ENCODE measurements at regions not wholly inside any gene's neighbourhood (a gene's known extent, or its start where the extent isn't known, plus 50 kb on each side); places are given as distances from the start of the nearest gene placed in this dataset.

DNA sequence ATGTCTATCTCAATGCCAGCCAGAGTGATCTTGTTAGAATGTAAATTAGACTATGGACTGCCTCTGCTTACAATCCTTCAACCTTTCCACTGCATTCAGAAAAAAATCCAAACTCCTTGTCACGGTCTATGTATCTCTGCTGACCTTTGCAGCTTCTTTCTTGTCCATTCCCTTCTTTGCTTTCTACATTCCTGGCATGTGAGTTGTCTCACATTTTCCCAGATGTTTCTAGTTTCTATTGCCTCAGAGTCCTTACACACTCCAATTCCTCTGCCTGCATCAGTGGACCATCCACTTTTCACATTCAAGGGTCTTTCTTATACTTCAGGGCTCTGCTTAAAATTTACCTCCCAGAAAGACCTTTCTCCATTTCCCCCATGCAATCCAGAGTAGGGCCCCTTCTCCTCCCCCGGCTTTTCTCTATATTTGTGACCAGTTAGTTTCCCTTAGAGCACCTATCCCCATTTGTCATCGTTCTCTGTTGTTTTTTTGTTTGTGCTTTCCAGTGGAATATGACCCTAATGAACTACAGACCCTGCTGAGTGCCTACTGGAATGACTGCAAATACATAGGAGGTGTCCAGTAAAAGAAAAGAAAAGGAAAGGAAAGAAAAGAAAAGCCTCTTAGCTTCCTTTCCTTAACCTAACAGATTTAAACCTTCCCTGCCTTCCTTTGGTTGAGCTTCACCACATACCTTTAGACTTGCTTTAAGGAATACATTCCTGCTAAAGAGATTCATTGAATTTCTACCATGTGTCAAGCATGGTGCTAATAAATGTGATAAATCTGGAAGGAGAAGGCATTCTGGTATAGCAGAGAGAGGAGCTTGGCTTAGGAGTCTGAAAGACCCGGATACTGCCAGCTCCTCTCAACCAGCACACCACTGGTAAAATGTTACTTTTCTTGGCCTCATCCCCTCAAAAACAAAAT lies 102.0 kb downstream of the DIRAS3 start:
- DNase-seq (ENCODE audit: low spot score): no peak

DNA sequence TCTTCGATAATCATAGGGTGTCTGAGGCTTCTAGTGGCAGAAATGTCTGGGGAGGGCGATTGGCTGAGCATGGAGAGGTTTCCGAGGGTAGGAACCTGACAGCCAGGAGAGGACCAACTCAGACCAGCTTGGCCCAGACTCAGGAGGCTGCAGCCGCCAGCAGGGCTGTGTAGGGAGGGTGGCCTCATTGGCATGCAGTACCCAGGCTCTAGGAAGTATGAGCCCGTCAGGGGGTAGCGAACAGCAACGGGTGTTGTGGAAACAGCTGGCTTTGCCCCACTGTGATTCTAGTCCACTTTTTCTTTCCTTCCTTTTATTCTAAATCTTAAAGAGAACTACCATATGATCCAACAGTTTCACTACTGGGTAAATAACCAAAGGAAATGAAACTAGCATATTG lies 103.3 kb downstream of the DIRAS3 start:
- no peak for DNase-seq (ENCODE audit: low spot score)

DNA sequence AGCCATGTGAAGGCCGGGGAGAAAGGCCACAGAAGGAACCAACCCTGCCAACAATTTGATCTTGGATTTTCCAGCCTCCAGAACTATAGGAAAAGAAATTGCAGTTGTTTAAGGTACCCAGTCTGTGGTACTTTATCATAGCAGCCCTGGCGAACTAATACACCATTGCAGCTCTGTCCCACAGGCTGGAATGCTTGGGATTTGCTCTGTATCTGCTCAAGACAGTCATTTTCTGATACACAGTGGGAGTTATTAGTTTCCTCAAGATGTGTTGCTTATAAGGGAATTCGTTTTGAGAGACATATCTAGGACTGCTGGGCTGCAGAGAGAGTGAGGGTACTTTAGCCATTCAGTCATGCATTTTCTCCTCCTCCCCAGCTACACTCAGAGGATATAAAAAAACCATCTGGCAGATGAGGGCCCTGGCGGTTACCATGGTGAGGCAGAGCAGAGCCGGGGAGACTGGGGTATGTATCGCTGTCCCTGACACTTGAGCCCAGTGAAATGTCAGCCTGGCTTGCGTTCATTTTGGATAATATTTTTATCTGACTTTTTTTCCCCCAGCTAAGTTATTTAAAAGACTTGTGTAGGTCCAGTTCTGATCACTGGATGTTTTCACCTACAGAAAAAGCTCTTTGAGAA lies 104.6 kb downstream of the DIRAS3 start:
- no peak for DNase-seq (ENCODE audit: low spot score)

DNA sequence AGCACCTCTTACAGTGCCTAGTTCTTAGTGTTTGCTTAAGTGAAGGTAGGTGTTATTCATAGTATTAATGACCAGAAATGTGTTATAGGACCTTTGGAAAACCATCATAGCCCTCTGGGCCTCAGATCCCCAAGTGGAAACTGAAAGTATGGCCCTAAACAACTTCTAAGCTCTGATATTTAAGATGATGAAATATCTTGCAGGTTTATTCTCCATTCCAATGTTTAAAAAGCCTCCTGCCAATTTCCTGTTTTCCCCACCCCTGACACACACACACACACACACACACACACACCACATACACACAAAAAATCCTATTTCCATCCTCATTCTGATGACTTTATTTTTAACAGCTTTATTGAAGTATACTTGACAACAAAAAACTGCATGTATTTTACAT lies 108.2 kb downstream of the DIRAS3 start:
- DNase-seq (ENCODE audit: low spot score): no peak

DNA sequence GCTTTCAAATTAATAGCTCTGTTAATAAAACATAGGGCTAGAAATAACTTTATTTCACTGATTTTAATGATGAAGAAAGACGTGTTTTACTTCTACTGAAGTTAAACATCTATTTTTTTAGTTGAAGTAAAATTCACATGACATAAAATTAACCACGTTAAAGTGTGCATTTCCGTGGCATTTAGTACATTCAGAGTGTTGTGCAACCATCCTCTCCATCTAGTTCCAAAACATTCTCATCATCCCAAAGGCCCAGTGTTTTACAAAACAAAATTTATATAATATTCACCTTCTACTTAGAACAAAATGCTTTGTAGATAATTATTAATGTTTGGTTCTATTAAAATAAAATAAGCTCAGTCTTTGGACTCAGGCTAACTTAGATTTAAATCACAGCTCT lies 108.5 kb upstream of the GNG12 start:
- no peak for DNase-seq (ENCODE audit: low spot score)

DNA sequence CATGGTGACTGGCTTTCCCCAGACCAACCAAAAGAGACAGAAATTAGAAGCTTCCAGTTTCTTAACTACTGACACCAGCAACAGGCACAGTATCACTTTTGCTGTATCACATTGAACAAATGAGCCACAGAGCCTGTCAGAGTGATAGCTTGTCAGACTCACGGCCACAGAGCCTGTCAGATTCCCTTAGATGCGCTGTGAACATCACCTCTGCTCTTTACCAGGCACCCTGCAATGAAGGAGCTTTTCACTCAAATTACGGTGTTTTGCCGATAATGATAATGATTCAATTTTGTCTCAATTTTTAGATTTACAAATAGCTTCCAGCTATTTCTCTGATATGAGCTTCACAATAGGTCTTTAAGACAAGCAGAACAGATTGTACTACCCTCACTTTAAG lies 107.9 kb upstream of the GNG12 start:
- no peak for DNase-seq (ENCODE audit: low spot score)

DNA sequence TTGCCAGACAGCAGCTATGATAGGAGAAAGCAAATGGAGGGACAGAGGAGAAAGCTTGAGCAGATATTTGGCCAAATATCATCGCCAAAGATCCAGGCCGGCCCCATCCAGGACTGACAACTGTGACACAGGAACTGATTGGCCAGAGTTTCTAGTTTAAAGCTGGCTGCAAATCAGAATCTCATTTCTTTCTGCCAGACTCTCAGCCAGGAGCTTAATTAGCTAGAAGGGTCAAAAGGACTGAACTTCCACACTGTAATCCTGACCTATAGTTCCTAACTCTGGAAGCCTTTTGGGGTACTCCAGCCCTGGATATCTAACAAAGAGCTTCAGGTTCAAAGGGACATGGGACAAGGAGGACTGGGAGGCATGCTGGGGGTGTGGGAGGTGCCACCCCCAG lies 106.7 kb upstream of the GNG12 start:
- DNase-seq (ENCODE audit: low spot score): no peak

DNA sequence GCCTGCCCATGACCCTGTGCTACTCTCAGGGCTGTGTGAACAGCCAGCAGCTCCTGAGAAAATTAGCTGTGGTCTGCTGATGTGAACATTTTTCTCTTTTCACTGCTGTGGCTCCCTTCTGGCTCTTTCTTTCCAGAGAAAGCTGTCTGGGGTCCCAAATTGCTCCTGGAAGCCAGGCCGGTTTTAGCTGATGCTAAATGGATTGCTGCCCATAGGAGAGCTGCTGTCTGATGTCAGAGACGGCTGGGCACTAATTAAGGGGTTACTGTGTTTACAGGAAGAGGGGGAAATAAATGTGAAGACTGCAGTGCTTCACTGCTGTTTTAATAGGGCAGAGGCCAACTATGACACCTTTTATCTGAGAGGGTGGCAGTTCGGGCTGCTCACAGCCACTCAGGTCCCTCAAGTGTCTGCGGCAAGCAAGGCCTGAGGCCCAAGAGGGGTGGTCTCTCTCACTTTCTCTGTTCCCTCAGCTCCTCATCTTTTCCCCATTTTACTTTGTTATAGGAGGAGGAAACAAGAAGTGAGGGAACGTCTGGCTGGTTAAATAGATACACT lies 106.0 kb upstream of the GNG12 start:
- DNase-seq (ENCODE audit: low spot score): no peak

DNA sequence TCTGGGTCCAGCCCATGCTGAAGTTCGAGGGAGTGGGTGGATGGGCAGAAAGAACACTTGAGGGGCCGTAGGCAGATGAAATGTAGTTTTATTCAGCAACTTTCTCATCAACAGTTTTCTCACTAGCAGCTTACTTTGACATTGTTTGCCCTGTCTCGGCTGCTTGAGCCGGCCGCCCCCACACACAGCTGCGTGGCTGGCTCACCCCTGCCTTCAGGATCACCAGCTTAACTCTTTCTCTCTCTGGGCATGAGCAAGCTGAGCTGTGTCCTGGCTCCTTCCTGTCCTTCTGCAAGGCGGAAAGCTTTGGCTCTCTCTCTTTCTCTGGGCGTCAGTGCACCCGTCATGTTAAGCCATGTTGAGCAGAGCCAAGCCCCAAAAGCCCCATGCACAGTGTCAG lies 104.4 kb upstream of the GNG12 start:
- DNase-seq (ENCODE audit: low spot score): no peak

DNA sequence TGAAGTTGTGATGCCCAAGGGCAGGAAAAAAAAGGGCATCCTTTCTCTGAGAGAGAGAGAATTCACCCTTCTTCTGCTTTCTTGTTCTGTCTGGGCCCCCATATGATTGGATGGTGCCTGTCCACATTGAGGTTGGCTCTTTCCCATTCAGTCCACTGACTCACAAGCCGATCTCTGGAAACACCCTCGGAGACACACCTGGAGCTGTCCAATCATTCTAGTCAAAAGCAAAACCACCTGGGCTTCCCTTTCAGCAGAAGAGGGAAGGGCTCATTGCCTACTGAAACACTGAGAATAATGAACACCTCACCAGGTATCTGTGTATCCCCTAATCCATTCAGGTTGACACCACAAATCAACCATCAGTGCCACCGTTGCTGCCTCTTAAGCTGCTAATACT lies 103.7 kb upstream of the GNG12 start:
- DNase-seq (ENCODE audit: low spot score): no peak

DNA sequence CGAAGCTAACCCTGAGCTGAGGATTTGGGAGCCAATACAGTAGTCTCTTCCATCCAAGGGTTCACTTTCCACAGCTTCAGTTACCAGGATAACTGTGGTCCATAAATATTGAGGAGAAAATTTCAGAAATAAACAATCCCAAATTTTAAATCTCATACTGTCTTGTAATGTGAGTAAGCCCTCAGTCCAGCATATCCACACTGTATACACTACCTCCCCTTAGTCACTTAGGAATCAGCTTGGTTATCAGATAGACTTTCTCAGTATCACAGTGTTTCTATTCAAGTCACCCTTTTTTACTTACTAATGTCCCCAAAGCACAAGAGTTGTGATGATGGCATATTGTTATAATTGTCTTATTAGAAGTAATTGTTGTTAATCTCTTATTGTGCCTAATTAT lies 102.3 kb upstream of the GNG12 start:
- no peak for DNase-seq (ENCODE audit: low spot score)

DNA sequence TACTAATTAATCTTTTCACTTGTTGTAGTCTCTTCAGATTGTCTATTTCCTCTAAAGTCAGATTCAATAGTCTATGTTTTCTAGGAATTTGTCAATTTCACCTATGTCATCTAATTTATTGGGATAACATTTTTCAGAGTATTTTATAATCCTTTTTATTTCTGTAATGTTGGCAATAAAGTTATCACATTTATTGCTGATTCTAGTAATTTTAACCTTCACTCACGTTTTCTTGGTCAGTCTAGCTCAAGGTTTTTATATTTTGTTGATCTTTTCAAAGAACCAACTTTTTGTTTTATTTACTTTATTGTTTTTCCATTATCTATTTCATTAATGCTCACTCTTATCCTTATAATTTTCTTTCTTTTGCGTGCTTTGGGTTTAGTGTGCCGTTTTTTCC lies 97.9 kb upstream of the GNG12 start:
- DNase-seq (ENCODE audit: low spot score): no peak

DNA sequence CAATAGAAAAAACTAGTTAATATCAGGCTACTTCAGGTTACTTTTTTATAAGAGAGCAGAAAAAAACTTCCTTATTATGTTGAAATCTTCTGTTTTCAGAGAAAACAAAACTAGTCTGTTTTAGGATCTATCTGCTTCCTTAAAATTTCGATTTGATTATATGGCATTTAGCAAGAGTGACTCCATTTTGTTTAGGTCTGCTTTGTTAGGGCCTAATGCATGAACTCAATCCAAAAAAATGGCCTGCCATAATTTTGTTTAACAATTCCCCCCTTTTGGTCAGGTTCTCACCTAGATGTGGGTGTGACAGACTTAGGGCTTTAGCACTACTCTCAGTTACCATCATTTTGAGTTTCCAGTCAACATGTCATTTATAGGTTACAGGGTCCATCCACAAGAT lies 89.8 kb upstream of the GNG12 start:
- no peak for DNase-seq (ENCODE audit: low spot score)

DNA sequence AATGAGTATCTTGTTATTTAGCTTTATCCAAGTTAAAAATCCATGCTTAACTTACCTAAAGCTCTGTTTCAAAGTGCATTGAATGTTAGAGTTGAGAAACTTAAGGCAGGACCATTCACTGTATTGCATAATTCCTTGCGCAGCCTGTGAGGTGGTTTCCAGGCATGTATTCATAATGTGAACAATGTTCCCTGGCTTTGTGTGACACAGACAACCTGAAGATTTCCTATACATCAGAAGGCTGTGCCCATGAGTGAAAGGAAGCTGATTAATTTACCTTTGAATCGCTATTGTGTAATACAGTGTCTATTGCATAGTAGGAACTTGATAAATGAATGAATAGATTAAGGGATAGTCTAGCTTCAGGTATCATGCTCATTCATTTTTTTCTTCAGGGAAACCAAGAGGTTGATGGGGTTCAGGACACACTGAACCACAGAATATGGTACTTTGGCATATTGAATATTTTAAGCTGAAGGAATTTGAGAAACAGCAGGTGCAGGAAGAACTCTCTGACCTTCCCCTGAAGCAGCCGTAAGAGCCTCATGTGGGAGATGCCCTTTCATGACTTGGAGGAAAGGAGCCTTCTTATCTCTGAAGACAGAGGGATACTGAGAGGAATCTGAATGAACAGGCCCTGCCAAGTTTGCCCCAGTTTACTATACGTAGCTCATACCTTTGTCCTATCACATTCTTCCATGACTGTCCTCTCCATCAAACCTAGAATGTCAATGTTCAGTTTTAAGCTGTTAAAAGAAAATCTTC lies 88.6 kb upstream of the GNG12 start:
- DNase-seq (ENCODE audit: low spot score): no peak

DNA sequence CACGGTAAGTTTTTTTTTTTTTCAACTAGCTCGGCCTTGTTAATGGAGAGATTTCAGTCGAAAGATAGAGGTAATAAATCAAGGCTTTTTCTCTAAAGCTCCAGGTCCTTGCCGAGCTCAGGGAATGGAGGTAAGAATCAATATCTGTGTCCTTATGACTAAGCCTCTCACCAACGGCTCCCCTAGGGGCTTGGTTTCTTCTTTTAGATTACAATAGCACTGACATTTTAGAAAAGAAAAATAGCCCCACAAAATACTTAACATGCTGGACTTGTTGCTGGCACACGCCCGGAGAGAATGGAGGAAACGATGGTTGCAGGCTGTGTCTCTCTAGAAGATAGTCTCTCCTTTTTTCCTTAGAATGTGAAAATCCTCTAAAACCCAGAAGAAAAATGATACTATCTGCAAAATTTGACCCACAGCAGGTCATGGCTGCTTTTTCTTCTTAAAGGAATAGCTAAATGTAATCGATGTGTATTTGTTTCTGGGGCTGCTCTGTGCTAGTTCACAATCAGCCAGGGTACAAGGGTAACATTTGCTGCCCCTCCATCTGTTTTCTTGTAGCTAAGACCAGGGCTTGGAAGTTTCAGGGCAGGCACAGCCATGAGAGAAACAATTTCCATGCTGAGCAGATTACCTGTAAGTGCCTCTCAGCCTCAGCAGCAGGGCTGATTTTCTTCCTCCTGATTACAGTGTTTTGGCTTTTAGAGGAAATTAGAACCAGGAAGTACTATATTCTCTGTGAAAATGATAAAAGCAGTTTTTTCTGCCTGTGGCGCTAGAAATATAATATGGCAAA lies 86.2 kb upstream of the GNG12 start:
- DNase-seq (ENCODE audit: low spot score): no peak

DNA sequence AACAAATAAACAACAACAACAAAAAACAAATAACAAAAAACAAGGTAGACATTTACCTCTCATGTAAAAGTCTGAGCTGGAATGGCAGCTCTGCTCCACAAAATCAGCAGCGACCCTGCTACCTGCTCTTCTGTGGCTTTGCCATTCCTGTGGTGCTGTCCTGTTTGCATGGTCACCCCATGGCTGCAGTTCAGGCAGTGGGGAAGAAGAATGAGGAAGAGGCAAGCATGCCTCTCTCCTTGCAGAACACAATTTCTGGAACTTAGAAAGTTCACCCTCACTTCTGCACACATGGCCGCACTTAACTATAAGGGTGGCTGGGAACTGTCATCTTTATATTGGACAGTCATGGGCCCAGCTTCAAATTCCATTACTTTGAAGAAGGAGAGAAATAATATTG lies 84.8 kb upstream of the GNG12 start:
- DNase-seq (ENCODE audit: low spot score): no peak

DNA sequence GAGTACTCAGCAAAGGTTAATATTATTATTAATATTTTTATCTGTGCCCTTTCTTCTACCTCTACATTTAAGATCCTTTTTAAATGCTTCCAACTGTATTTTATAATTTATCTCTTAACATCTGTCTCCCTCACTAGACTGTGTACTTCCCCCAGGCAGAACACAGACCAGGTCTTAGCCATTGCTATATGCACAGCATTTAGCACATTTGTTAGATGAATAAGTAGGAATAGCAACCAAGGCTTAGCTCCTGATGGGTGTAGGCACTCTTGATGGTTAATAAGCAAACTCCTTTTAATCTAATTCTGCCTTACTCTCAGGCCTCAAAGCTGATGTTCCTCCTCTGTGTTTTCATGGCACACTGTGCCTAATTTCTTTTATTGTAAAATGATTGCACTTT lies 83.7 kb upstream of the GNG12 start:
- DNase-seq (ENCODE audit: low spot score): no peak

DNA sequence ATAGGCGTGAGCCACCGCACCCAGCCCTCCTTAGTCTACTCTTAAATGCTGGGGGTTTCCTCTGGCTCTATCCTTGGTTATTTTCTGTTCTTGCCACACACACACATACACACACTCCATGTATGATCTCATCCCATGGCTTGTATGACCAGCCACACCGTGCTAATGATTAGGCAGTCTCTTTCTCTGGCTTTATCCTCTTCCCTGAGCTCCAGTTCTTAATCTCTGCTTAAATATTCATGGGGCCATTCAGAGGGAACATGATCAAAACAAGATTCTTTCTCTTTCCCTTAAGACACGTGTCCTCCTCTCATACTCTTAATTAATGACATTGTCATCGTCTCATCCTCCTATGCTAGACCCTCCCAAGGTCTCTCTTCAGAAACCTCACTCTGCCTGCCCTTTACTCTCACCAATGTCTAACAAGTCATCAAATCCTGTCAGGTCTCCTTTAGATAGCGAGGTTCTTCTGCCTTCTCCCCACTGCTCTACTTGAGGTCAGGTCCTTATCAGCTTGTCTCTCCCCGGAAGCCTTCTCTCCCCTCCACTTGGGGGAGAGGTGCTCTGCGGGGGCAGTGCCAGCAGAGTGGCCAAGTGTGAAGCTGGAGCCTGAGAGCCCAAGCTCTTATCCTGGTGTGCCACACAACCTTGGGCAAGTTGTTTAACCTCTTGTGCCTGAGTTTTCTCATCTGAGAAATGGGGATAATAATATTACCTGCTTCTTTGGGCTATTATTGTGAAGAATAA lies 83.0 kb upstream of the GNG12 start:
- DNase-seq (ENCODE audit: low spot score): no peak

DNA sequence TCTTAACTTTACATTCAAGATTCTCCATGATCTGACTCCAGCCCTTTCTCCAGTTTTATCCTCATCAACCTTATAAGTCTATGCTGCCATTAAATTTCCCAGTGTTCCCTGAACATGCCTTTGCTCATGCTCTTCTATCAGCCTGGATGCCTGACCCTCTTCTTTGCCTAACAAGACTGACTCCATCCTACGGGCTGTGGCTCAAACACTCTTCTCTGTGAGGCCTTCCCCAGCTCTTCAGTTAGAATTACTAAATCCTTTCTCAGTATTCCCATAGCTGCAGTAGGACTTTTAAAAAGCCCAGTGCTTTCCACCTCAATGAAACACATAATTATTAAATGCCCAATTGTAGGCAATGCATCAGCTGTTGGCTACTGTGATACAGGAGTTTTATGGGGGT lies 76.5 kb upstream of the GNG12 start:
- DNase-seq (ENCODE audit: low spot score): no peak

DNA sequence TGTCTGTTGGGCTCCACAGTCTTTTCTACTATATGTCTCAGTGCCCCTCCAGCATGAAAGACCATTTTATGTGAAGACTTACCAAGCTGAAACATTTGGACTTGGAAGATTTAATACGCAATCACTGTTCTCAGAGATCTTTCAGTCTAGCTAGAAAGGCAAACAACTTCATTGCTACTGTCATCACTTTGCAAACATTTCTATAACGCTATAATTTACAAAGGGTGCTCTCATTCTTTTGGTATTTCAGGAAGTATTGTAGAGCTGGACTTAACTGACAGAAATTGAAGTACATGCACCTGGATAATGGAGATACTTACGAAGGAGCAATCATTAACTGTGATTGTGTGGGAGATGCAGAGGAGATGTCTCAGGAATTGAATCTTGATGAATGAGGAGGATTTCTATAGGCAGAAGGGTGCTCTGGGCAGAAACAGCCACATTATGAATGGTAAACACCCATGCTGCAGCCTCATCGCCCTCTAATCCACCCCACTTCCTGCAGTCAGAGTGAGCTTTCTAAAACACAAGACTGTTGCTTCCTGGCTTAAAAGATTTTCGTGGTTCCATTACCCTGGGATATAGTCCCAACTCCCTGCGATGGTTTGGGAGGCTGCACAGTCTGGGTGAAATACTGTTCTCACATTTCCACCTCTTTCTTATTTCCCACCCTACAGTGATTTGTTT lies 75.1 kb upstream of the GNG12 start:
- no peak for DNase-seq (ENCODE audit: low spot score)

Measured in HT-29 (cell line).